Progenitor cell of endocrine pancreas (in vitro differentiated cells): ENCODE measurements at regions not wholly inside any gene's neighbourhood (a gene's known extent, or its start where the extent isn't known, plus 50 kb on each side); places are given as distances from the start of the nearest gene placed in this dataset.
A peak's percentile ranks its signal among the peaks of the same experiment; 100 is the strongest.
"Not testable (repeated sequence)": the region's sequence is repeated elsewhere in the genome, so short reads cannot be mapped to it uniquely, and the experiment has no call there.

Source experiments
- DNase-seq: peaks from one replicate; pipeline ENCODE4 v3.0.0; 2021; ENCODE audit warnings: low spot score; ENCODE audit not compliant: unreplicated experiment
- H3K27ac Mint-ChIP-seq: 2 replicates; pipeline ENCODE4 v1.8.0; 2021; ENCODE audit warnings: mild to moderate bottlenecking, moderate library complexity, mixed read lengths
- H3K27me3 Mint-ChIP-seq: 2 replicates; pipeline ENCODE4 v1.8.0; 2021; ENCODE audit warnings: mixed read lengths
- H3K36me3 Mint-ChIP-seq: 2 replicates; pipeline ENCODE4 v1.8.0; 2022; ENCODE audit warnings: mixed read lengths; ENCODE audit not compliant: insufficient read depth
- H3K4me1 Mint-ChIP-seq: 2 replicates; pipeline ENCODE4 v1.8.0; 2021; ENCODE audit warnings: low read depth, mixed read lengths
- H3K4me3 Mint-ChIP-seq: 2 replicates; pipeline ENCODE4 v1.8.0; 2021; ENCODE audit warnings: low read depth, mild to moderate bottlenecking, moderate library complexity, mixed read lengths
- H3K9me3 Mint-ChIP-seq: 2 replicates; pipeline ENCODE4 v1.8.0; 2021; ENCODE audit warnings: low read depth, mixed read lengths
- CTCF ChIP-seq: fragments of 200-600 bp; sonication (generic); IDR thresholded peaks from one replicate; pipeline ENCODE4 v1.5.0; 2021; ENCODE audit warnings: antibody characterized with exemption, mild to moderate bottlenecking; ENCODE audit not compliant: unreplicated experiment

- Mint-ChIP-seq H3K4me3 (no peak overlapping the region), H3K4me1 (peaks cover 29% of the 10 kb centered on the region), H3K27me3 (peaks cover 6% of the 10 kb centered on the region), H3K36me3 (no peaks in the 10 kb centered on the region), H3K27ac (peak overlapping the region; percentile 9), H3K9me3 (no peaks in the 10 kb centered on the region)
- no peak for TF ChIP-seq CTCF
- DNase-seq: no peak
Observed at GRCh38 chr1:54471588-54471987, 65.4 kb upstream of the SSBP3 start.

- H3K27me3 Mint-ChIP-seq, H3K4me3 Mint-ChIP-seq, H3K9me3 Mint-ChIP-seq, H3K27ac Mint-ChIP-seq, H3K36me3 Mint-ChIP-seq, DNase-seq: not testable (repeated sequence)
- peaks cover 26% of the 10 kb centered on the region for H3K4me1 Mint-ChIP-seq
Observed at GRCh38 chr1:54469444-54469843, 63.2 kb upstream of the SSBP3 start.

GRCh38 chr1:54468288-54469084 is 62.3 kb upstream of the SSBP3 start:
- H3K4me1 Mint-ChIP-seq: peaks cover 29% of the 10 kb centered on the region
- not testable (repeated sequence) for H3K27ac Mint-ChIP-seq, H3K4me3 Mint-ChIP-seq, H3K27me3 Mint-ChIP-seq, H3K36me3 Mint-ChIP-seq, H3K9me3 Mint-ChIP-seq, DNase-seq

GRCh38 chr1:54465351-54465811 is 59.2 kb upstream of the SSBP3 start:
- no peak for DNase-seq
- Mint-ChIP-seq H3K27me3 (no peaks in the 10 kb centered on the region), H3K27ac (peak overlapping the region; percentile 90), H3K36me3 (no peaks in the 10 kb centered on the region), H3K4me3 (no peak overlapping the region), H3K4me1 (peaks cover 27% of the 10 kb centered on the region), H3K9me3 (no peaks in the 10 kb centered on the region)
- no peak for TF ChIP-seq CTCF

- Mint-ChIP-seq H3K27ac (peak overlapping the region; percentile 84), H3K4me1 (peaks cover 34% of the 10 kb centered on the region)
- no peak for DNase-seq
Observed at GRCh38 chr1:54464477-54465146, 58.4 kb upstream of the SSBP3 start.

More at GRCh38 chr1:54464477-54465146, 58.4 kb upstream of the SSBP3 start:
- H3K27me3 Mint-ChIP-seq: no peaks in the 10 kb centered on the region
- H3K4me3 Mint-ChIP-seq: no peak overlapping the region
- TF ChIP-seq CTCF: no peak
- H3K36me3 Mint-ChIP-seq: no peaks in the 10 kb centered on the region
- no peaks in the 10 kb centered on the region for H3K9me3 Mint-ChIP-seq
